WTC11 (cell line): ENCODE measurements at regions not wholly inside any gene's neighbourhood (a gene's known extent, or its start where the extent isn't known, plus 50 kb on each side); places are given as distances from the start of the nearest gene placed in this dataset.

Experiments used
- ATAC-seq: fragments of 200-7000 bp; cut with Tn5 transposase; 2 replicates; pipeline ENCODE4 v1.10.0; 2021; ENCODE audit warnings: mild to moderate bottlenecking, moderate library complexity
- CTCF ChIA-PET: fragments of 300-600 bp; sonication (Branson Sonifier 250); formaldehyde crosslinking; loops from one replicate; lab custom pipeline; 2021; ENCODE audit warnings: antibody characterized with exemption; lab: Charles Lee
- POLR2A ChIA-PET: fragments of 350-600 bp; sonication (Branson Sonifier 250); formaldehyde crosslinking; loops from one replicate; lab custom pipeline; 2021; ENCODE audit warnings: antibody characterized with exemption; lab: Charles Lee
- DNase-seq: peaks from one replicate; pipeline ENCODE4 v3.0.0; 2021; ENCODE audit warnings: low spot score
- H3K27ac Mint-ChIP-seq: 2 replicates; pipeline ENCODE4 v1.8.0; 2021; ENCODE audit warnings: mixed read lengths
- H3K27me3 Mint-ChIP-seq: 2 replicates; pipeline ENCODE4 v1.8.0; 2021; ENCODE audit warnings: low read depth, mild to moderate bottlenecking, moderate library complexity, mixed read lengths
- H3K36me3 Mint-ChIP-seq: 2 replicates; pipeline ENCODE4 v1.8.0; 2021; ENCODE audit warnings: mixed read lengths
- H3K4me1 Mint-ChIP-seq: 2 replicates; pipeline ENCODE4 v1.8.0; 2022; ENCODE audit warnings: mixed read lengths
- H3K4me3 Mint-ChIP-seq: 2 replicates; pipeline ENCODE4 v1.8.0; 2021; ENCODE audit warnings: mild to moderate bottlenecking, moderate library complexity, mixed read lengths
- H3K9me3 Mint-ChIP-seq: 2 replicates; pipeline ENCODE4 v1.8.0; 2021; ENCODE audit warnings: mixed read lengths
- CBFB ChIP-seq: sonication (generic); formaldehyde crosslinking; IDR thresholded peaks from 2 replicates; pipeline ENCODE4 v1.8.1; 2022; ENCODE audit warnings: mild to moderate bottlenecking, low read depth, missing genetic modification reagents
- ELF4 ChIP-seq: sonication (generic); formaldehyde crosslinking; IDR thresholded peaks from 2 replicates; pipeline ENCODE4 v1.8.1; 2022; ENCODE audit warnings: low read depth, mild to moderate bottlenecking, moderate library complexity, missing genetic modification reagents
- ETV6 ChIP-seq: sonication (generic); formaldehyde crosslinking; IDR thresholded peaks from 2 replicates; pipeline ENCODE4 v1.8.1; 2022; ENCODE audit warnings: mild to moderate bottlenecking, missing genetic modification reagents
- FOXP4 ChIP-seq: sonication (generic); formaldehyde crosslinking; IDR thresholded peaks from 2 replicates; pipeline ENCODE4 v1.8.0; 2022; ENCODE audit warnings: mild to moderate bottlenecking, missing genetic modification reagents
- HMGA2 ChIP-seq: fragments of 250-450 bp; sonication (Bioruptor Pico); IDR thresholded peaks from 2 replicates; pipeline ENCODE4 v1.4.0; 2021; ENCODE audit warnings: mild to moderate bottlenecking, moderate library complexity
- PREB ChIP-seq: sonication (generic); formaldehyde crosslinking; IDR thresholded peaks from 2 replicates; pipeline ENCODE4 v1.8.1; 2022; ENCODE audit warnings: mild to moderate bottlenecking, missing genetic modification reagents, moderate library complexity, borderline replicate concordance
- STAT6 ChIP-seq: sonication (generic); formaldehyde crosslinking; conservative IDR thresholded peaks from 2 replicates; pipeline ENCODE4 v1.8.1; 2023; ENCODE audit warnings: mild to moderate bottlenecking, low read depth, missing genetic modification reagents, moderate library complexity
- ZNF138 ChIP-seq: sonication (generic); formaldehyde crosslinking; conservative IDR thresholded peaks from 2 replicates; pipeline ENCODE4 v1.8.1; 2022; ENCODE audit warnings: mild to moderate bottlenecking, moderate library complexity, missing genetic modification reagents
- ZNF317 ChIP-seq: sonication (generic); formaldehyde crosslinking; IDR thresholded peaks from 2 replicates; pipeline ENCODE4 v1.8.1; 2023; ENCODE audit warnings: low read depth, mild to moderate bottlenecking, moderate library complexity, missing genetic modification reagents, borderline replicate concordance
- TF ChIP-seq, protein P1 (sequence below): sonication (generic); formaldehyde crosslinking; IDR thresholded peaks from 2 replicates; pipeline ENCODE4 v1.8.1; 2023; ENCODE audit warnings: mild to moderate bottlenecking, missing genetic modification reagents
- TF ChIP-seq, protein P2 (sequence below): sonication (generic); formaldehyde crosslinking; IDR thresholded peaks from 2 replicates; pipeline ENCODE4 v1.8.1; 2023; ENCODE audit warnings: mild to moderate bottlenecking, missing genetic modification reagents, moderate library complexity
- TF ChIP-seq, protein P3 (sequence below): sonication (generic); formaldehyde crosslinking; IDR thresholded peaks from 2 replicates; pipeline ENCODE4 v1.8.0; 2022; ENCODE audit warnings: mild to moderate bottlenecking, missing genetic modification reagents
- TF ChIP-seq, protein P4 (sequence below): fragments of 250-450 bp; sonication (Bioruptor Pico); conservative IDR thresholded peaks from 2 replicates; pipeline ENCODE4 v1.9.0; 2021; ENCODE audit warnings: mild to moderate bottlenecking
- TF ChIP-seq, protein P5 (sequence below): sonication (generic); formaldehyde crosslinking; IDR thresholded peaks from 2 replicates; pipeline ENCODE4 v1.8.0; 2023; ENCODE audit warnings: missing genetic modification reagents

GRCh38 chr10:78642269-78642816 is 426.4 kb upstream of the ZMIZ1 start:
- CTCF ChIA-PET: interaction anchor here (1.3 to 2.1 kb wide), 3 partner anchors 15 to 704 kb away, joined by 3 to 8 read pairs (median 3); no protein-coding TSS in a partner anchor
- H3K9me3 Mint-ChIP-seq: peaks cover 17% of the 10 kb centered on the region
- POLR2A ChIA-PET: no interaction called here
- 0 out of 2 replicates have a peak, but pooled peaks cover 4% of the 10 kb centered on the region for H3K36me3 Mint-ChIP-seq
- no peak for DNase-seq
- no peak for TF ChIP-seq ZNF317
- H3K27me3 Mint-ChIP-seq: no peaks in the 10 kb centered on the region; the same call in 1 of the 2 replicates
- H3K27ac Mint-ChIP-seq: no peak overlapping the region
- H3K4me3 Mint-ChIP-seq: no peak overlapping the region
- ATAC-seq: no peak
- H3K4me1 Mint-ChIP-seq: no peaks in the 10 kb centered on the region

- TF ChIP-seq, protein P1, sequence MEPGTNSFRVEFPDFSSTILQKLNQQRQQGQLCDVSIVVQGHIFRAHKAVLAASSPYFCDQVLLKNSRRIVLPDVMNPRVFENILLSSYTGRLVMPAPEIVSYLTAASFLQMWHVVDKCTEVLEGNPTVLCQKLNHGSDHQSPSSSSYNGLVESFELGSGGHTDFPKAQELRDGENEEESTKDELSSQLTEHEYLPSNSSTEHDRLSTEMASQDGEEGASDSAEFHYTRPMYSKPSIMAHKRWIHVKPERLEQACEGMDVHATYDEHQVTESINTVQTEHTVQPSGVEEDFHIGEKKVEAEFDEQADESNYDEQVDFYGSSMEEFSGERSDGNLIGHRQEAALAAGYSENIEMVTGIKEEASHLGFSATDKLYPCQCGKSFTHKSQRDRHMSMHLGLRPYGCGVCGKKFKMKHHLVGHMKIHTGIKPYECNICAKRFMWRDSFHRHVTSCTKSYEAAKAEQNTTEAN: no peak
- TF ChIP-seq PREB (CRISPR knock-in tag) (no peak), FOXP4 (CRISPR knock-in tag) (no peak), CBFB (no peak), HMGA2 (CRISPR knock-in tag) (no peak), ELF4 (no peak), STAT6 (no peak), ETV6 (CRISPR knock-in tag) (no peak), ZNF138 (CRISPR knock-in tag) (no peak)
- TF ChIP-seq, protein P2, sequence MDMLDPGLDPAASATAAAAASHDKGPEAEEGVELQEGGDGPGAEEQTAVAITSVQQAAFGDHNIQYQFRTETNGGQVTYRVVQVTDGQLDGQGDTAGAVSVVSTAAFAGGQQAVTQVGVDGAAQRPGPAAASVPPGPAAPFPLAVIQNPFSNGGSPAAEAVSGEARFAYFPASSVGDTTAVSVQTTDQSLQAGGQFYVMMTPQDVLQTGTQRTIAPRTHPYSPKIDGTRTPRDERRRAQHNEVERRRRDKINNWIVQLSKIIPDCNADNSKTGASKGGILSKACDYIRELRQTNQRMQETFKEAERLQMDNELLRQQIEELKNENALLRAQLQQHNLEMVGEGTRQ: no peak
- TF ChIP-seq, protein P3, sequence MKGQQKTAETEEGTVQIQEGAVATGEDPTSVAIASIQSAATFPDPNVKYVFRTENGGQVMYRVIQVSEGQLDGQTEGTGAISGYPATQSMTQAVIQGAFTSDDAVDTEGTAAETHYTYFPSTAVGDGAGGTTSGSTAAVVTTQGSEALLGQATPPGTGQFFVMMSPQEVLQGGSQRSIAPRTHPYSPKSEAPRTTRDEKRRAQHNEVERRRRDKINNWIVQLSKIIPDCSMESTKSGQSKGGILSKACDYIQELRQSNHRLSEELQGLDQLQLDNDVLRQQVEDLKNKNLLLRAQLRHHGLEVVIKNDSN (CRISPR knock-in tag): no peak
- TF ChIP-seq, protein P4, sequence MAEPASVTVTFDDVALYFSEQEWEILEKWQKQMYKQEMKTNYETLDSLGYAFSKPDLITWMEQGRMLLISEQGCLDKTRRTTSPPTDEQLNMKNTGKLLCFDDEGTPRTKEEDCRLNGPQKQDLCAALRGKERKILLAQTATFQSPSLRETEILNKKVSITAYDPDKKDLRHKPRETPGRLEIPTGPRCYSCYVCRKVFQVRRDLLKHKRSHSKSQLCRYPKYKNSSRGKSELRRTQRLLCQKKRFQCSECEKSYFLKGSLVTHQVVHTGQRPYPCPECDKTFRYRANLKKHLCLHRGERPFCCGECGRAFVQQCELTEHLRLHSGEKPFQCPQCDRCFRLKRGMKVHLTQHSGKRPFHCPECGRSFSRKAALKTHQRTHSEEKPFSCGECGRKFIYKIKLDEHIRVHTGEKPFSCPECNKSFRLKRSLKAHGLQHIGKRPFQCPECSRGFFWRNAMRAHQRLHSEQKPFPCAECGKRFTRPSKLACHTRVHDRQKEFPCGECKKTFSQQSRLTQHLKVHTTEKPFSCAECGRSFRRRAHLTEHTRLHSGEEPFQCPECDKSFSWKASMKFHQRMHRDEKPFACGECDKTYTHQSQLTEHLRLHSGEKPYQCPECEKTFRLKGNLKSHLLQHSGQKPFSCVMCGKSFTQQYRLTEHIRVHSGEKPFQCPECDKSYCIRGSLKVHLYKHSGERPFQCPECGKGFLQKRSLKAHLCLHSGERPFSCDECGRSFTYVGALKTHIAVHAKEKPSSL: no peak
- TF ChIP-seq, protein P5, sequence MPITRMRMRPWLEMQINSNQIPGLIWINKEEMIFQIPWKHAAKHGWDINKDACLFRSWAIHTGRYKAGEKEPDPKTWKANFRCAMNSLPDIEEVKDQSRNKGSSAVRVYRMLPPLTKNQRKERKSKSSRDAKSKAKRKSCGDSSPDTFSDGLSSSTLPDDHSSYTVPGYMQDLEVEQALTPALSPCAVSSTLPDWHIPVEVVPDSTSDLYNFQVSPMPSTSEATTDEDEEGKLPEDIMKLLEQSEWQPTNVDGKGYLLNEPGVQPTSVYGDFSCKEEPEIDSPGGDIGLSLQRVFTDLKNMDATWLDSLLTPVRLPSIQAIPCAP: no peak
- CTCF ChIA-PET: no interaction called here
- Mint-ChIP-seq H3K9me3 (peaks cover 17% of the 10 kb centered on the region), H3K4me1 (no peaks in the 10 kb centered on the region), H3K36me3 (0 out of 2 replicates have a peak, but pooled peaks cover 4% of the 10 kb centered on the region), H3K4me3 (no peak overlapping the region), H3K27ac (no peak overlapping the region), H3K27me3 (no peaks in the 10 kb centered on the region; the same call in 1 of the 2 replicates)
- POLR2A ChIA-PET: no interaction called here
- no peak for DNase-seq
- ATAC-seq: no peak
These were observed 425.3 kb upstream of the ZMIZ1 start for GRCh38 chr10:78643513-78643912.
